ENCODE measurements at regions not wholly inside any gene's neighbourhood (a gene's known extent, or its start where the extent isn't known, plus 50 kb on each side); places are given as distances from the start of the nearest gene placed in this dataset.

DNA sequence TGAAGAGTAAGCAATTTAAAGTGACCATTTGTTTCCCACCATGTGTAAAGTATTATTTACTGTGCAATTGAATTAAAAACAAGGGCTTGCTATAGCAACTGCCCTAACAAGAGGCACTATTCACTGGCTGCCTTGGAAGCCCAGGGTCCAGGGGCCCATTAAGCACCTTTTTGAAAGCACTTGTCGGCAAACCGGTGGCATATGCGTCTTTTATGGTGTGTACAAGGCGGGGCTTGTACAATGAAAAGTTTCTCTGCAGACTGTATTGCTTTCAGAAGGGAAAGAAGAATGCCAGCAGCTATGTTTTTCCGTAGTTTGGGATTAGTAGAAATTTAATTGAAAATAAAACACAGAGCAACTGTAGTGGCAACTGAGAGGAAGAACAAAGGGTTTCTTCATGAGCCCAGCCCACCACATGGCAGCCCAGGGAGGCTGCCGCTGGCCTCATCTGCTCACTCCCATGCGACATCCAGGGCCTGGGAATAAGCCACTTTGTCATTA is 279.5 kb upstream of the PARD3B start:
- DNase-seq (ENCODE audit: low read depth in 2 of 2) = no peak

DNA sequence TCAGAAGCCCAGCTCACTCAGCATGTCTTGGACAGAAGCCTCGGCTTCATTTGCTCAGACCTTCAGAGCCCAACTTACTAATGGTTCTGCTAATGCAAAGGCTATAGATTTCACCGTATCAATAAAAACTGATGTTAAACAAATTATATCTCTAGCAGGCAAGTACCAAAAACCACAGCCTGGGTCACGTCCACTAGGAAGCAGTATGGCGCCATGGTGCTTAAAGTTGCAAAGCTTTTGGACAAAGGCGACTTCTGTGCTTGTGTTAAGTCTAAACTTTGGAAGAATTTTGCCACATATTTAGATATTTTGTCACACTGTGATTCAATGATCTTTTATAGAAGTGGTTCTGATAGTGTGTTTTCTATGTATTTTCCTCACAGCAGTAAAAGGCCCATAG is 276.8 kb upstream of the PARD3B start:
- no peak for DNase-seq (ENCODE audit: low read depth in 2 of 2)

DNA sequence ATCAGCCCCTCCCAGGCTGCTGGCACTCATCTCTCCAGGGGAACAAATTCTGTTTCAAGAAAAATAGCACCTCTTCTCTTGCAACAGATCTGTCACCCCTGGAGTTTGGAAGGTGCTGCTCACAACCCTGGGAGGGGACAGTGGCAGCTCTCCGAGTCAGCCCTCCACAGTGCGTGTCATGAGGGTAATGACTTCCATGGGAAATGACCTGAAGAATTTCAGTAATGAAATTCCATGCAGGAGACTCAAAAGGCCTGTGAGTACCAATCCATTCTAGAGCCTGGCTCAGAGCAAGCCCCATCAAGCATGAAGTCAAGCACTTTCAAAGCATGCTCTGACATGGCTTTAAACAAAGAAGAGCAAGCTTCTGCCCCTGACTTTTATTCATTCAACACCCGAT is 276.3 kb upstream of the PARD3B start:
- DNase-seq (ENCODE audit: low read depth in 2 of 2) = no peak

DNA sequence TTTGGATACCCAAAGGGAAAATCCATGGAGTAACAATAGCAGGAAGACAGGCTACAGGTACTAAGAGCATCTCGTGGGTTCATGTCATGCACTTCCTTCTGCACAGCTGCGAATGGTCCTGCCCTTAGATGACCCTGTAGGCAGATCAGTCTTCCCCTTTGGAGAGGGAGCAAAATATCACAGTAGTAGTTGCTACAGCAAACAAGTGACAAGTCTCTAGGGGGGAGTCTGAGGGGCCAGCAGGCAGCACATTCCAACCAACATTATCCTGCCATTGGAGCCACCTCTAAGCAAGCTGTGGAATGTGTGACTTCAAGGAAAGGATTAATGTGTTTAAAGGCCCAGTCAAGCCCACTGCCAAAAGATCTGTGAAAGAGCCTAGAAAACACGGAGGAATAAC is 273.2 kb upstream of the PARD3B start:
- no peak for DNase-seq (ENCODE audit: low read depth in 2 of 2)

GRCh38 chr2:204272610-204273287 is 272.5 kb upstream of the PARD3B start:
- no peak for DNase-seq (ENCODE audit: low read depth in 2 of 2)

GRCh38 chr2:204274429-204274828 is 270.8 kb upstream of the PARD3B start:
- no peak for DNase-seq (ENCODE audit: low read depth in 2 of 2)

DNA sequence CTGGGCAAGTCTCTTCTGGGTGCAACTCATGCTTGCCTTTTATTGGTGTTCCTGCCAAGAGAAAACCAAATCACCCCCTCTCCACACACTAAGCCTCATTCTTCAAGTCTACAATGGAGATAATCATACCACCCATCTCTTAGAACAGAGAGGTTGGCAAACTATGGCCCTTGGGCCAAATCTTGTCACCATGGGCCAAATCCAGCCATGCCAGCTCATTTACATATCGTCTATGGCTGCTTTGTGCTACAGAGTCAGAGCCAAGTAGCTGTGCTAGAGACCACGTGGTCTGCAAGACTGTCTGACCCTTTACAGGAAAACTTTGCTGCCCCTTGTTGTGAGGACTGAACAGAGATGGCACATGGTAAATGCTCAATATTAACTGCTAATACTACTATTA is 270.3 kb upstream of the PARD3B start:
- DNase-seq (ENCODE audit: low read depth in 2 of 2) = no peak

DNA sequence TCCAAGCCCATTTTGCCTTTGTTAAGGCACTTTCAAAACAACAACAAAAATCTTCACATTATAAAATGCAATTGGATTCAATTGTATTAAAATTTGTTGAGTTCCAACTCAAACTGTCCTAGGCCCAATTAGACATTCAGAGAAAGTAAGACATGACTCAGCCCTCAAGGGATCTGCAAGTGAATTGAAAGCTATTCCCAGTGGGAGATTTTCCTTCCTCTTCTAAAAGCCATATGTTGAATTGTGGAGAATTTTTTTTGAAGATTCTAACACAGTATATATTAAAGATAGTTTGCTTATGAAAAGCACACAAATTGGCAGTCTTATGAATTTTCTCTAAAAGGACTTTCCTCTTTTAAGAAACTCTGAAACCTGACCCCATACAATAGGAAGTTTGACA is 268.0 kb upstream of the PARD3B start:
- no peak for DNase-seq (ENCODE audit: low read depth in 2 of 2)

GRCh38 chr2:204278454-204278853 is 266.8 kb upstream of the PARD3B start:
- no peak for DNase-seq (ENCODE audit: low read depth in 2 of 2)

DNA sequence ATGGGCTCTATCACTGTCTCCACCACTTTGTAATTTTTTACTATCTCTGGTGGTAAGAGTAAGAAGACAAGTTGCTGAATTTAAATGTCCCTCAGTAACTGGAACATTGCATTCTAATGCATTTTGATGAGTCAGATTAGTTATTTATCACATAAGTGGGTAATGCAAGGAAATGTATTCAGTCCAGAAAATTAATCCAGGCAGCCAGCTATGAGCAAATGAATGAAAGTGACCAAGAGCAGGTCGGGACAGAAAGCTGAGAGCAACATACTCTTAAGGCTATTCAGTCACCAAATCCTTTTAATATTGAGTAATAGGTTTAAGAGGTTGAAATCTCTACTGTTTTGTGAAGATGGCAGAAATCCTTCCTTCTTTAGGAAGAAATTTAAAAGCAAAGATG is 265.5 kb upstream of the PARD3B start:
- no peak for DNase-seq (ENCODE audit: low read depth in 2 of 2)

- no peak for DNase-seq (ENCODE audit: low read depth in 2 of 2)
Observed at GRCh38 chr2:204280262-204280668, 265.0 kb upstream of the PARD3B start.

GRCh38 chr2:204282081-204282480 is 263.2 kb upstream of the PARD3B start:
- DNase-seq (ENCODE audit: low read depth in 2 of 2) = no peak

DNA sequence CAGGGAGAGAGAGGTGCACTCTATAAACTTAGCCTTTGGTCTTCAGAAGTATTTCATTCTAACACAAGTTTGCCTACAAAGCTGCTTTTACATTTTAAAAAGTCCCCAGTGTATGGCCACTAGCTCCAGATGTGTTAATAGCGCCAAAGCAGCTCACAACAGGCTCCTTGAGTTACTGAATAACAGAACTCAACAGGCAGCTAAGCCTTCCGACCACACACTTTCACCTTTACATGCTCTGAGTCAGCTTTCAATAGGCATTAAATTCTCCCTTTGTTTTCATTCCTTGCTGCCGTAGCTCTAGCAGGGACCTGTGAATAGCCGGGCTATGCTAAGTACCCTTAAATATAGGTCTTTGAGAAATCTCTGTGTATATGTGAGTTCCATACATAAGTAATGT is 262.8 kb upstream of the PARD3B start:
- no peak for DNase-seq (ENCODE audit: low read depth in 2 of 2)

DNA sequence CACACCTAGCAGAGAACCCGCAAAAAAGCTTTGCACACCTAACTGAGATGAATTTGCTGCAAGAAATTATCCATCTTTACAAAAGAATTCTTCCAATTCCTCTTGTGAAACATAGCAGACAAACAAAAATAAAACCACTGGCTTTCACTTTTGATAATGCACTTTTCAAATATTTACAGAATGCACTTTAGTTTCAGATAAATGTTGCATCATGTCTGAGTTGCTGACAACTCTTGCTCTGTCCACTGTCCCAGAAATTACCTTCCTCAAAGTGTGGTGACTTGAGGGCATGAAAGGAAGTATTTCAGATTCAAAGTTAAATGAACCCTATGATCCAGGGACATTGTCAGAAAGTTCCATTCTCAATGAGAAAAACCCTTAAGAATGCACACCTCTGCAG is 256.2 kb upstream of the PARD3B start:
- DNase-seq (ENCODE audit: low read depth in 2 of 2) = no peak

GRCh38 chr2:204292439-204292838 is 252.8 kb upstream of the PARD3B start:
- no peak for DNase-seq (ENCODE audit: low read depth in 2 of 2)

DNA sequence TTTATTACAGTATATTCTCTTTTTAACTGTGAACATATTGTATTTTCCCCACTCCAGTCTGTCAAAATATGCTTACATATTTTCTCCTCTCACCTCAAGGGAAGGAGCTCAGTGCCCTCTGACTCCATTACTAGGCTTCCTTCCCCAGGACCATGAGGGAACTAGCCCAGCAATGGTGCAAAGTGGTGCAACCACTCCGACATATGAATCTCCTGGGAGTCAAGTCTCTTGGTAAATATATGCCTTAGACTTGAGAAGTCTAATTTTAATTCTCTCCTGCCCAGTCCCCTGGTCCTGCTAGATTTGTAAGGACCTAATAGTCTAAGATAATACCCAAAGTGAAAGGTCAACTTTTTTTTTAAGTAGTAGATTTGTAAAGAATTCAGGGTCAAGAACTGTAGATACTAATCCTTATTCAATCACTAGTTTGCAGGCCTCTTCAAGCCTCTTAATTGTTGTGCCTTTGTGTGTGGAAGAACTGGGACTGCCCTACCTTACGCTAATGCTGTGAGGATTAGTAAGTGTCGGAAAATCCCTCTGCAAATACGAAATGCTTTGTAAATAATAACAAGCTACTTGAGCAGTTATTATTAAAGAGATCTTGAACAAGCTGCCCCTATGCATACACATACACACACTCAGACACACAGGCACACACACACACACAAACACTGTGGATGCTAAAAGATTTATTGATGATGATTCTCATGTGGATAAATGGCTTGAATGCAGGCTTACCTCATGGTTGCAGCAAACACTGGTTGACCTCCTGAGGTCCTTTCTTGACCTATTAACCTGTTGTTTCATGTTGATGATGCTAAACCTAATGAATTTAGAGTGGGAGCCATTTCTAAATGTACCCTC is 251.2 kb upstream of the PARD3B start:
- DNase-seq (ENCODE audit: low read depth in 2 of 2) = no peak

- no peak for DNase-seq (ENCODE audit: low read depth in 2 of 2)
Observed at GRCh38 chr2:204298404-204298803, 246.9 kb upstream of the PARD3B start.

DNA sequence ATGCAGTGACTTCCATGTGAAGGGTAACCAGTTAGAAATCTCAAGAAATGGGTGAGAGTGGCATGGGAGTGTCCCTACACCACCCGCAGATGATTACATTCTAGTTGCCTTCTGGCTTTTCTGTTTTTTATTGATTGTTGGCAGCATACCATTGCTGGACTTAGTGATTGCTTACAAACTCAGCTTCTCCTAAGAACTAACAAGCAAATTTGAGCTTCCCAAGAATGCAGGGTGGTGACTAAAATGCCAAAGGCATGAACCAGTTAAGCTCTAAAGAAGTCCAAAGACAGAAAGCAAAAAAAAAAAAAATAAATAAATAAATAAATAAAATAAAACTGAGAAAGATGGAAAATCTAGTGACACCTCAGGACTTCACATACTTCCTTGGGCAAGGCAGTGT is 245.5 kb upstream of the PARD3B start:
- DNase-seq (ENCODE audit: low read depth in 2 of 2) = no peak

DNA sequence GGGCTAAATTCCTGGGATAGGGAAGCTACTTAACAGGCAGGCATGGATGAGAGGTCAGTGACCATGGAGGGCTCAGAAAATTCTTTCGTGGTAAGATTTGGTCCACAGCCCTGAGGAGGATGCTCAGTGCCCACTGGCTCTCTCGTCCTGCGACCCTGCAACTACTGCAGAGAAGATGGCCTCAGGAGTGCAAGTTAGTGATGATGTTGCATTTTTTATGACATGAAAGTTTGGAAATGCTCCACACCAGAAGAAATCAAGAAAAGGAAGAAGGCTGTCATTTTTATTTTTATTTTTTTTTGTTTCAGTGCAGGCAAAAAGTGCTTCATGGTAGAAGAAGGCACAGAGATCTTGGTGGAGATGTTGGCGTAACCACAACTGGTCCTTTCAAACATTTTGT is 238.6 kb upstream of the PARD3B start:
- DNase-seq (ENCODE audit: low read depth in 2 of 2) = no peak

DNA sequence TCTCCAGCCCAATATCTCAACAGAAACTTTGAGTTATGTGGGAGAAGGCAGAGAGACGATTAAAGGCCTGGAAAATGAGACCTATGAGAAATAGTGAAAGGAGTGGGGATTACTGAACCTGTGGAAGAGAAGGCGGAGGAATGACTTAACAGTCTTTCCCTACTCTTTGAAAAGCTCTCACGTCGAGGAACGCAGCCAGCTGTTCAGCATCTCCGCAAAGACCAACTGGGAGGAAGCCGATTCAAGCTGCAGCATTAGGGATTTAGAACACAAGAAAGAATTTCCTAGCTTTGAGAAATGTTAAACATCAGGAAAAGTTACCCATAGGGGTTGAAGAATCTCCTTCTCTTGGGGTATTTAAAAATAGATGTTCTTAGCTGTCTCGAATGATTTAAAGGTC is 233.2 kb upstream of the PARD3B start:
- no peak for DNase-seq (ENCODE audit: low read depth in 2 of 2)

DNA sequence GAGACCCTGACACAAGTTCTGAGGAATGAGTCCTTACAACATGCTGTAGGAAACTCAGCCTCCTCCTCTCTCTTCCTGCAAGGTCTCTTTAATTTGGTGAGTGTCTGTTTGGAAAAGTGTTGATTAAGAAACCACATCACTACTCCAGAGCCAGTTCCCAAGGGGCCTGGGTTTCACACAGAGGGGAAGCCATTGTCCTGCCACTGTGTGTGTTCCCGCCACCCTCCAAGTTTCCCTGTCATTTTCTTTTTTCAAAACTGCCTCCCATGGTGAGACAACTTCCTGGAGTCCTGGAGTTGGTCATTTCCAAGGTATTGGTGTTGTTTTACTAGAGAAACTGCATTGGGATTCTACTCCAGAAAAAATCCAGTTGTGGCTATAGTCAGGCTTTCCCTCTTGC is 232.0 kb upstream of the PARD3B start:
- DNase-seq (ENCODE audit: low read depth in 2 of 2) = no peak

GRCh38 chr2:204315236-204315662 is 230.0 kb upstream of the PARD3B start:
- no peak for DNase-seq (ENCODE audit: low read depth in 2 of 2)

- DNase-seq (ENCODE audit: low read depth in 2 of 2) = no peak
Observed at GRCh38 chr2:204317640-204318039, 227.6 kb upstream of the PARD3B start.

Data from stimulated activated CD8-positive, alpha-beta memory T cell treated with anti-CD3 and anti-CD28 coated beads, Interleukin-2, amount 100 ng/mL, for 48 hours (primary cell).